Glomerular endothelial cell (primary cell): ENCODE measurements at regions not wholly inside any gene's neighbourhood (a gene's known extent, or its start where the extent isn't known, plus 50 kb on each side); places are given as distances from the start of the nearest gene placed in this dataset.
"Not testable (repeated sequence)": the region's sequence is repeated elsewhere in the genome, so short reads cannot be mapped to it uniquely, and the experiment has no call there.

Source experiments
- DNase-seq: peaks from one replicate; pipeline ENCODE4 v3.0.0-alpha.2; 2011; ENCODE audit warnings: low read depth, low spot score; ENCODE audit errors: extremely low read depth

DNA sequence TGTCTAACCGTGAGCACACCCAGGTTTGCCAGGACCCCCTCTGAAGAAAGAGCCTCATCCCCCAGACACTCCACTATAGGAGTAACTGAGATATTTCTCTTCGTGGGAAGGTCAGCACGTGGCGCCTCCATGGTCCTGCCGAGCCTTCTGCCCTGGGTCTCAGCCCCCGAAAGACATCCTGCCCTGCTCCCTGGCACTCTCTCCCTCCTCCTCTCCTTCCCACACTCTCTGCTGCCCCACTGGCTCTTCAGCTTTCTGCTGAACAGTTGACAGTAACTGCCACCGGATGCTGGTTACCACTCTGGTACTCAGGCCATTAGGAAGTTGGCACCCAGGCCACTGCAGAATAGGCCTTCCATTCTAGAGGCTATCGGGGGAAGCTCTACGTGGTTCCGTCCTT is 185.2 kb downstream of the UACA start:
- no peak for DNase-seq

GRCh38 chr15:70576696-70577095 is 186.7 kb downstream of the UACA start:
- DNase-seq, result no peak

GRCh38 chr15:70576276-70576675 is 187.1 kb downstream of the UACA start:
- no peak for DNase-seq

GRCh38 chr15:70575231-70576226 is 187.8 kb downstream of the UACA start:
- DNase-seq, result no peak

- DNase-seq, result not testable (repeated sequence)
These were observed 189.0 kb downstream of the UACA start for GRCh38 chr15:70574325-70574724.

GRCh38 chr15:70573121-70573850 is 190.1 kb downstream of the UACA start:
- no peak for DNase-seq

DNA sequence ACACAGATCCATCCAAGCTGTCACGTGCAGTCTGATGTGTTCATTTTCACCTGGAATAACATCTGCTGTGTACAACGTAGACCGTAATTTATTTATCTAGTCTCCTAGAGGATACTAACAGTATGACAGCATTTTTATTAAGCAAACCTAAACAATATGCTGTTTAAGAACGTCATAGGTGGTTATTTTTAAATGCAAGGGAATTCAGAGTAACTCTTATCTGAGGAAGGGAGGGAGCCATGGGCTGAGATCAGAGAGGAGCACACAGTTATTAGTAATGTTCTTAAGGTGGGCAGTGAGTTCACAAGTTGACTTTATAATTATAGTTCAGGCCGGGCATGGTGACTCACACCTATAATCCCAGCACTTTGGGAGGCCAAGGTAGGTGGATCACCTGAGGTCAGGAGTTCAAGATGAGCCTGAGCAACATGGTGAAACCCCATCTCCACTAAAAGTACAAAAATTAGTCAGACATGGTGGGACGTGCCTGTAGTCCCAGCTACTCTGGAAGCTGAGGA is 193.6 kb downstream of the UACA start:
- no peak for DNase-seq

DNA sequence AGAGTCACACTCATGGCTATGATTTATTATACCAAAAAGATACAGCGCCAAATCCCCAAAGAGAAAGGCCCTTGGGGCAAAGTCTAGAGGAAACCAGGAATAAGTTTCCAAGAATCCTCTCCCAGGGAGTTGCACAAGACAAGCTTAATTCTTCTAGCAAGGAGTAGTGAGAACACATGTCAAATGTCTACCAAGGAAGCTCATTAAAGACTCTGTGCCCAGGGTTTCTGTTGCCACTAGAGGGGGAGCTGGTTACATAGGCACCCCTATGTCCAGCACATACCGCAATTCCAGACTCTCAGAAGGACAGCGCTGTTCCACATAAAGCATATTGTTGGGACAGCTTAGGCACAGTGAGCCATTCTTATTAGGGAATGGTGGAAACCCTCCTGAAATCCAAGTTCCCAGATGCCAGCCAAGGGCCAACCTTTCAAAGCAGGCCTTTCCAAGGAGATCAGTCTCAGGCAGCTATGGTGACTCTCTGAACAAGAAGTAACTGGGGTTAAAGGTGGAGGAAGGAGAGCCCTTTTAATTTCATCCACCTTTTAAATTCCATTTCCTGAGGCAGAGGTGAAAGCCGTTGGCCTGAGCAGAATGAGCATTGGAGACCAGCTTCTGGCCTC is 194.2 kb downstream of the UACA start:
- peak; percentile 29 for DNase-seq

DNA sequence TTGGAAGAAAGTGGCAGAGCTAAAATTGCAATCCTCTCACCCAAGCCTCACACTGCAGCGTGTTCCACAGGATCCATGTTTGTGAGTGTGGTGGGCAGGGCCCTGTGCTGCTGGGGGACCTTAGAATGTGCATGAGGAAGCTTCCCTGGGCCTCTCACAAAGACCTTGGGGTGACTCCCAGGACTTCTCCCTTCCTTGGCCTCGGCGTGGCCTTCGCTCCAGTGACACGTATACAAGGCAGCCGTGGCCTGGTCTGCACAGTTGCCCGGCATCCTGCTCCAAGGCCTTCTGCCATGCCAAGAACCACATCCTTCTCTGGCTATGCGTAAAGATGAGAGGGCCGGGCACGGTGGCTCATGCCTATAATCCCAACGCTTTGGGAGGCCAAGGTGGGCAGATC is 196.4 kb downstream of the UACA start:
- no peak for DNase-seq

DNA sequence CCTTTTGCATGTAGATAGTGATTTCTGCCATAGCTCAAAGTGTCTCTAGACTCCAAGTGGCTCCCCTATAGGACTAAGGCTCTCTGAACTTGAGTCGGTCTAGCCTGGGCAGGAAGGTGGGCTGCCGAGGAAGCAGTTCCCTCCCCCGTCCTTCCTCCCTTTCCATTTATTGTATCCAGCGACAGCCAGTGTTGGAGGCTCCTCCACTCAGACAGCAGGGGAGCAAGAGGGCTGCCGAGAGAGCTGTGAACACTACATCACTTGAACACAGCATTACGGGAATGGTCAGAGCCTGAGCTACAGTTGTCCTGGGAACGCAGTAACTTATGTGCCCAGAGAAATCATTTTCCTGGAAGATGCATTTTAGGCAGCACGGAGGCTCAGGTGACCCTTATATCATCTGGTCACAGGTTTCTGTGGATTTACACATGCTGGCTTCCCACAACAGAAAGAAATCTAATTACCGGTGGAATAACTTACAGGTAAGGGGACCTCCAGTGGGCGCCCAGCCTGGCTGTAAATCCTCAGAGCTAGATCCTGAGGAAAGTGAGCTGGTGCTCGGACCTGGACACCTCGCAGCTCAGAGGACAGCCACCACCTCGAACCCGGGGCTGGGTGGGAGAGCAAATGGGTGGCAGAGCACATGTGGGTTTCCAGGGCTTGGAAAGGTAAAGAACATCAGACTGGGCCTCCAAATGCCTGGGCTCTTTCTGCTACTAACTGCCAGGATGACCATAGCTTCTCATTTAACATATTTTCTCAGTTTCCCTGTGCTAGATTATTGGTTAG is 197.1 kb downstream of the UACA start:
- no peak for DNase-seq

GRCh38 chr15:70563561-70564095 is 199.7 kb downstream of the UACA start:
- DNase-seq, result no peak

GRCh38 chr15:70562906-70563305 is 200.5 kb downstream of the UACA start:
- no peak for DNase-seq

- DNase-seq, result no peak
These were observed 201.5 kb downstream of the UACA start for GRCh38 chr15:70561885-70562284.

GRCh38 chr15:70560617-70561328 is 202.6 kb downstream of the UACA start:
- DNase-seq, result no peak

DNA sequence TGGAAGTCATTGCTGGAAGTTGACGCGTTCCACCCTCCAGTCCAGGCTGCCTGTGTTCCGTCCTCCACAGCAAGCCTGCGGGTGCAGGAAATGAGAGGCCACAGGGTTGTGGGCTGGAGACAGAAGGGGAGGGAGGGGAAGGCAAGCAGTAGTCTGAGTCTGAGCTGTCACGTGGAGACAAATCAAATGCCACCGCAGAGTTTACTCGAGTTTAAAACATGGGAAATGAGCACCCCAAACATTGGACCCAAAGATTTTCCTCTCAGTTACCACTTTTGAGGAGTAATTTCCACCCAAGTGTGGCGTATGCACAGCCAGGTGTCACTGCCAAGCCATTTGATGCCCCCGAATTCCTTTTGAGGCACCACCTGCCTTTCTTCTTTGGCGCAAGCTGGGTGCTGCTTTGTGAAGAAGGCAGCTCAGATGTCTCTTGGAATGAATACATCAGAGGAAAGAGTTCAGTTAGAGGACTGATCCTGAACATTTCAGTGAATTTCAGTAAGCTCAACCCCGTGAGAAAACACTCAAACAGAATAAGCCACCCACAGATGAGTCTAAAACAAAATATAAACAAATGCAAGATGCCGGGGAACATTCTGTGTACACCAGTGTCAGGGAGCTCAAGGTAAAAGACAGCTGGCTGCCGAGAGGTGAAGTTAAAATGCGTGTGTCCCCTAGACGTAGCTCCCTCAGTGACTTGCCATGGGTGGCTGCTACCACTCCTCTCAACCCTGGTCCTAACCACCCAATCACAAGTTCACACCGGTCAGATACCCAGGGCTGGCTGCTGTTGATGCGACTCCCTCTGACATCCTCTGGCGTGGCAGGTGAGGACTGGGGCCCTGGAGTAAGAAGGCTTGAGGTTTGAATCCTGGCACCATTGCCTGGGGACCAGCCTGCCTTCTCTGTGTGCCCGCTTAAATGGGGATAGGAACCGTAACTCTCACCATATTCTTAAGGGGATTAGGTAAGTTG is 203.8 kb downstream of the UACA start:
- DNase-seq, result no peak

DNA sequence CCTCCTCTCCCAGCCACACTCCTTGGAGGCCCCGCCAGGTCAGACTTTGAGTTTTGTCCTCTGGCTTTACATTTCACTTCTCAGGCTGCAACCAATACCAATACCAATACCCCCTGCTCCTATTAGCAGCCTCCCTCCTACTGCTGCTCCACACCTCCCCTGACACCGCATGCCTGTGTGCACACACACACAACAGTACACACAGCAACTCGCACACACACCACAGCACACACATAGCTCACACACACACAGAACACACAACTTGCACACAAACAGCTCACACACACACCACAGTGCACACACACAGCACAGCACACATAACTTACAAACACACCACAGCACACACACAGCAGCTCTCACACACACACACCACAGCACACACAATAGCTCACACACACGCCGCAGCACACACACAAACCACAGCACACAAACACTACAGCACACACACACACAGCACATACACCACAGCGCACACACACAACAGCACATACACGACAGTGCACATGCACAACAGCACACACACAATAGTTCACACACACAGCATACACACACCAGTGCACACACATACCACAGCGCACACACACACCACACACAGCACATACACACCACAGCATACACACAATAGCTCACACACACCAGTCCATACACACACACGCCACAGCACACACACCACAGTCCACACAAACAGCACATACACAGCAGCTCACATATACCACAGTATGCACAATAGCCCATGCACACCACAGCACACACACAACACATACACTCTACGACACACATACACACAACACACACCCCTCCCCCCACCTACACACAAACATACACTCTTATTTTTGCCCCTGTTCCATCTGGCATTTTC is 204.7 kb downstream of the UACA start:
- DNase-seq, result no peak

- no peak for DNase-seq
These were observed 205.7 kb downstream of the UACA start for GRCh38 chr15:70557521-70558258.
